Germinal center (tissue), 1 donor: ENCODE measurements at regions not wholly inside any gene's neighbourhood (a gene's known extent, or its start where the extent isn't known, plus 50 kb on each side); places are given as distances from the start of the nearest gene placed in this dataset.
"Not testable (repeated sequence)": the region's sequence is repeated elsewhere in the genome, so short reads cannot be mapped to it uniquely, and the experiment has no call there.

ENCODE experiments used
- DNase-seq: peaks from one replicate; pipeline ENCODE4 v3.0.0; 2012; ENCODE audit warnings: mixed read lengths, low spot score

DNA sequence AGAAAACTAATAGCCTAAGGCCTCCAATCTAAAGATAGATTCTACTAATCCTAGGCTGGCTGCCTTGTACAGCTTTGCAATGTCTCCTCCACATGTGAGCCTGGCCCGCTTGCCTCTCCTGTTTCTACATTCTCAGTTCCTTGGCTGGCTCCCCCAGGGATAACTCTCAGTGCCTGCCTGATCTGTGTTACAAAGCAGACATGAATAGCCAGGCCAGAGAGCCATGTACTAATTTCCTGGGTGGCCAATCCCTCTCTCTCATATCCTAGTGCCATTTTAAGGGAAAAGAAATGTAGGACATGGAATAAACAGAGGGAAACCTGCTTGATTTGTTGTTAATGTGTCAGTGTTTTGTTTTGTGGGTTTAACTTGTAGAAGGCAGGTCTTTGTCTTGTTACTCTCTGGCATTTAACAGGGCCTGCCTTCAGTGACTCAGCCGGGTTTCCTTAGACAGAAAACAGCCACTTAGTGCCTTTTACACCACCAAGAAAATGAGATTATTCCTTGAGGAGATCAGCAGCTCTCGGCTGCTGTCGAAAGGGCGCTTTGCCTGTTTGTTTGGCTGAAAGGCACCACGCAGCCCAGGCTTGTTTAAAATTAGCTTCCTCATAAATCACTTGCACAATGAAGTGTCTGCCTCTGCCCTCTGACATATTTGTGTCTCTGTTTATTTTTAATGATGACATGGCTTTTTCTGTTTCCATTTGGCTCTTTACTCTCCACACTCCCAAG lies 702.7 kb downstream of the MAFB start:
- DNase-seq: no peak

DNA sequence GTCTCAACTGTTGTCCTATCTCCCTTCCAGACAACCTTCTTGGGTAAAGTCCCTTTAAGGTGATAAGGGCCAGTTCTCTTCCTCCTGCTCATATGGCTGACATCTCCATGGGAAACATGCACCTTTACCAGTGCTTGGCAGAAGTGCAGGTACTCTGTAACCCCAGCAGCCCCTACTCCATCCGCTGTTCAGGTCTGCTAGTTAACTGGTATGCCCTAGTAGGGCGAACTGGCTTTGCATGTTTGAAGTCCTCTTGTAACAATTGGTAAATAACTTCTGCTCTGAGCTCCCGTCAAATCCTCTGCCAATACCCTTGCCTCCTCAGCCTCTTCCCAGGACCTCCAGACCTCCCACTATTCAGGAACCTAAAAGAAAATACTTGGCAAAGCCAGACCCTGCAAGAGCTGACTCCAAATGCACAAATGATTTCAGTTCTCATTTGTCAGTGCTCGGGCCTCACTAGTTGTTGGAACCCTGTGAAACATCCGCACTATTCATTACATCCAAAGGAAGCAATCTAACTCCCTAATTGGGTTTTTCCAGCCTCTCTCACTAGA lies 703.7 kb downstream of the MAFB start:
- no peak for DNase-seq

DNA sequence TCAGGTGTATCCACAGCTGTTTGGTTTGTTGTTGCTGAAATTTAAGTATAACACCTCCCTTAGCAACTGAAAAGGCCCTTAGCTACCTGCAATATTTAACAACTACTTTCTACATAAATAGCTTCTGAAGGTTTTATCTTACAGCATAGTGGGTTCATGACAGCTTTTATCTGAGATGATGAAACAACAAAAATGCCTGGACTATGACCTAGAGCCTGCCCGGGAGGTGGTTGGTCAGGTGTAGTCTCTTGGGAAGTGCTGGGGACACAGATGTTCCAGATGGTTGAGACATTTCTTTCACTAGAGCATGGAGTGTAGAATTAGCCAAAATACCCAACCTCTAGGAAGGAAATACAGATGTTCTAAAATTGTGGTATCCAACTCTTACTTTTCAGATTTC lies 705.4 kb downstream of the MAFB start:
- no peak for DNase-seq

DNA sequence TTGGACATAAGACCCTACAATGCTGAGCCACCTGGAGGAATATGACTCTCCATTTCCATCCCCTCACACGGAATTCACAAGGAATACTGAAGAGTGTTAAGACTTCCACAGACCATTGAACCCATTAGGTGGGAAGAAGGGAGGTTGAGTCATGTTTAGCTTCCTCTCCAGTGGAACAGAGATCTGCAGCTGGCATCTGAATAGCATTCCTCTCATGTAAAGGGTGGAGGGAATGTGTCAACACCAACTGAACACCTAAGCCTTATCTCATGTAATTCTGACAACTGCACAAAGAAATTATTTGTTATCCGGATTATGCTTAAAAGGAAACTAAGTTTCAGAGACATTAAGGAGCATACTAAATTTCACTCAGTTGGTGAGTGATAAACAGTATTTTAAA lies 705.9 kb downstream of the MAFB start:
- no peak for DNase-seq

DNA sequence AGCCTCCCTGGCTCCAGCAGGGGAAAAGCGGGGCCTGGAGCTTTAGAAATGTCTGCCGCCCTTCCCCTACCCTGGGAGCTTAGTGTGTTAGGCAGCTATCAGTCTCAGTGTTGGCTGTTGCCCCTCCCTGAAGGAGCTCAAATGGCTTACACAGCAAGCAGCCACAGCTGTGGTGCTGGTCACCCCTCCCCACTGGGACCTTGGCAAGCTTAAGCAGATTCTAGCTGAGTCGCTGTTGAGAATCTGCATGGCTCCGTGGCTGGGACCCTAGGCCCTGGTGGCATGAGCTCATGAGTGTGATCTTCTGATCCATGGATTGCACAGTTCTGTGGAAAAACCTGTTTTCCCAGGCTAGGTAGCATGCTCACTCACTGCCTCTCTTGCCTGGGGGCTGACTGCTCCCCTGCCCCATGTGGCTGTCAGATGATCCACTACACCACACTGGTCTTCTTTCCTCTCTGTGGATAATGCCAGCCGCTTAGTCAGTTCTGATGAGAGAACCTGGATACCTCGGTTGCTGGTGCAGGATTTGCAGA lies 714.0 kb downstream of the MAFB start:
- no peak for DNase-seq

DNA sequence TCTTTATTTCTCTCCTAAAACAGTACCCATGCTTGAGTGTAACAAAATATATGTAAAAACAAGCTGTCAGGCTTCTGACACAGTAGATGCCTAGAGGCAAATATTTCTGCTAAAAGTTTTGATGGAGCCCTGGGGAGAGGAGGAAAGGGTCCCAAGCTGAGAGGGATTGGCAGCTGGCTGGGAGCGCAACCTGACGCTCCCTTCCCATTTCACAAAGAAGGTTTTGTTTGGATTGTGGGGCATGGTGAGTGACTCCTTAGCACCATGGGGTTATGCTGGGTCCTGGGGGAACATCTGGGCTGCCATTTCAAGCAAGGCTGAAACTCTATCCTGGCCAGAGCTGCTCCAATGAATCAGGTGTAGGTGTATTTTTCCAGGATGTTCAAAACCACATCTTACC lies 720.5 kb downstream of the MAFB start:
- DNase-seq: no peak

DNA sequence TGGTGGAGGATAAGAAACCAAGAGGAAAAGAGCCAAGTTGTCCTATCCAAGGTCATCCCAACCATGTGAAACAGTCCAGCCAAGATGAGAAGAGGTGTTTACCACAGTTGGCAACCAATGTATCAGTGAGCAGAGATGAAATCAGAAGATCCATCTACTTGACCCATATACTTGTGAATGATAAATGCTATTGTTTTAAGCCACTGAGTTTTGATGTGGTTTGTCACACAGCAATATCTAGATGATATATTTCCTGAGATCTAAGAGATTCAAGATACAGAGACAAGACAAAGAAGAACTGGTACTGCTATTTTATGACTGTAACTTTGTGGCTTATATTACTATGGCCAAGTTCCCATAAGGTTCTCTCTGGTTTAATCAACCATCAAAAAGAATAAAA lies 721.2 kb downstream of the MAFB start:
- no peak for DNase-seq

DNA sequence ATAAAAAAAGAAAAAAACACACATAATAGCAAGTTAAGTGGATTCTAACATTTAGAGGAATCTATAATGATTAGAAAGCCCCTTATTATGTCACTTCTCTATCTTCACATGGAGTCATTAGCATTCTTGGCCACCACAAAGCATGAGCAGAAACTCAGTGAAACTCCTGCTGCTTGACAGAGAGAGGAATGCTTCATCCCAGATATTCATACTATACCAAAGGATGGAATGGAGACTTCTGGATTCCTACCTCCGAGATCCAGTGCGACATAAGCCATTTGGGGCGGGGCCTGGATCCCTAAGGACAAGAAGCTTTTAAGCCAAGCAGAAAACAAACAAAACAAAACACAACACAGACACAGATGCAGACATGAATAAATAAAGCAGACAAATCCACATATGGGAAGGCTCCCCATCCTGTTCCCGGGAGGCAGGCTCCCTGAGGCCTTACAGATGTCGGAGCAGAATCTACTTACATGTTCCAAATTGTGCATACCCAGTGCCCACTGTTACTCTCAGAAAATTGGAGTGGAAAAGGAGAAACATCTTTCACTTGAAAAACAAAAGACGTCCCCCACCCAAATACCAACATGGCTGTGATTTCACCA lies 727.3 kb downstream of the MAFB start:
- DNase-seq: no peak

DNA sequence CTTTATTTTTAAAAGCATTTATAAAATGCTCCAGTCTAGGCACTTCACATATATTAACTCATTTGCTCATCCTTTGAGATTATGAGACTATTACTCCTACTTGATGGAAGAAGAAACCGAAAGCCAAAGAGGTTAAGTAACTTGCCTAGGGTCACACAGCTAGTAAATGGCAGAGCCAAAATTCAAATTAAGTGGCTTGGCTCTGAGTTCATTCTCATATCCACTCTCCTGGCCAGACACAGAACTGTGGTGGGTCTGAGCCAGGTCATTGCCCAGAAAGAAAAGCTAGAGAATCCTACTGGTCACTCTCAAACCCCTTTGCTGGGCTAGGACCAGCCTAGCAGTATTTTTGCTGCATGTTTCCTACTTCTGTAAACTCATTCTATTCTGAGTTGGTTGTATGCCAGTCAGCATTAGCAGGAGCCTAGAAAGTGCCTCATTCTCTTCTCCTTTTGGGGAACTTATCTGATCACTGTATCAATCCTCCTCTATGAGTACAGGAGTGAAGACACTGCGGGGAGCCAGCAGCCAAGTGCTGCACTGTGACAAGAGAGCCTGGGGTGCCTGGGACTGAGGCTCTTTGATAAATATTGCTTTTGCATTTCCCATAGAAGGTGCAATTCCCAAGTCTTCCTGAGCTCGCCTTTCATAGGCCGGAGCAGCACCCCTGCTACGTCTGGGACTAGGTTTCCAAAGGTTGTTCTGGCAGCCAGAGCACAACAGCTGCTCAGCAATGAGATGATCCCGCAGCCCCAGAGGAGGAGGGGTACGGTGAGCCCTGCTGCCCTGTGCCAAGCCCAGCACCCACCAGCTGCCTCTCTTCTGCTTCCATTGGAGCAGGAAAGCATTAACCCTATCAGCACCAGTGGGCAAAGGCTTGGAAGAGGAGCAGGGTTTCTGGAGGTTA lies 728.3 kb downstream of the MAFB start:
- no peak for DNase-seq

DNA sequence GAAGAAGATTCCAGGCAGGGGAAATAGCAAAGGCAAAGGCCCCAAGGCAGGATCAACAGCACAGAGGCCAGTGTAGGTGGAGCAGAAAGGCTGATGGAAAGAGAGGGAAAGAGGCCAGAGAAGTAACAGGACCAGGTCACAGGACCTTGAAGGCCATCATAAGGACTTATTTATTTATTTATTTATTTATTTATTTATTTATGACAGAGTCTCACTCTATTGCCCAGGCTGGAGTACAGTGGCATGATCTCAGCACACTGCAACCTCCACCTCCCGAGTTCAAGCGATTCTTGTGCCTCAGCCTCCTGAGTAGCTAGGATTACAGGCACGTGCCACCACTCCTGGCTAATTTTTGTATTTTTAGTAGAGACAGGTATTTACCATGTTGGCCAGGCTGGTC lies 731.1 kb downstream of the MAFB start:
- DNase-seq: not testable (repeated sequence)

DNA sequence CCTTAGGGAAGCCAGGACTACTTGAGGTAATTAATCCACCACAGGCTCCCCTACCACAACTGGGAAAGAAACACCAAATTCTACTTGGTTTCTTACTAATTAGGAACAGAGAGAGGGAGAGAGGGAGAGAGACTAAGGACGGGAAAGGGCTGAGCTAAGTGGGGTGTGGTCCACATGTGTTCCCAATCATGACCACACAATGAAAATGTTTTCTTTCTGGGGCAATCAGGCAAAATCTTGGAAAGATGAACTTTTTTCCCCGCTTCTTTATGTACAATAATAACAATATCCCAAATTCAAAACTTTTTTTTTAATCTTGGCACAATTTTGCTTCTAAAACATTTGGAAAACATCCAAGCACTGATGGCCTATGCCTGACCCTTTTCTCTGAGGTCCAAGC lies 734.4 kb downstream of the MAFB start:
- DNase-seq: no peak

DNA sequence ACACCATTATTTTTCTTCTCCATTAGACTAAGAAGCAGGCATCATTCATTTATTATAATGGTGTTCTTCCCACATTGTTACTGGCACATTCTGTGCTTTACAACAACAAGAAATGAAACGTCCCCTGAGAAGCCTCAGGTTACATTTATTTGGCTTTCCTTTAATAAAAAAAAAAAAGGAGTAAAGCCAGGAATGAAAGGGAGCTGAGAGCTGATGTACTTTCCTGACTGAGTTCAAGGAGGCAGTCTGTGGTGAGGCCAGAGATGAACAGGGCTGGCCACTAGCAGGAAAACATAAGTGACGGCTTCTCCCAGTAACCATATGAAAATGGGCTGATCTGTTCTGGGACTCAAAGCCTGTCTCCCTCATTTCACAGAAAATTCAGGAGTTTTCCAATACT lies 742.1 kb downstream of the MAFB start:
- DNase-seq: no peak

DNA sequence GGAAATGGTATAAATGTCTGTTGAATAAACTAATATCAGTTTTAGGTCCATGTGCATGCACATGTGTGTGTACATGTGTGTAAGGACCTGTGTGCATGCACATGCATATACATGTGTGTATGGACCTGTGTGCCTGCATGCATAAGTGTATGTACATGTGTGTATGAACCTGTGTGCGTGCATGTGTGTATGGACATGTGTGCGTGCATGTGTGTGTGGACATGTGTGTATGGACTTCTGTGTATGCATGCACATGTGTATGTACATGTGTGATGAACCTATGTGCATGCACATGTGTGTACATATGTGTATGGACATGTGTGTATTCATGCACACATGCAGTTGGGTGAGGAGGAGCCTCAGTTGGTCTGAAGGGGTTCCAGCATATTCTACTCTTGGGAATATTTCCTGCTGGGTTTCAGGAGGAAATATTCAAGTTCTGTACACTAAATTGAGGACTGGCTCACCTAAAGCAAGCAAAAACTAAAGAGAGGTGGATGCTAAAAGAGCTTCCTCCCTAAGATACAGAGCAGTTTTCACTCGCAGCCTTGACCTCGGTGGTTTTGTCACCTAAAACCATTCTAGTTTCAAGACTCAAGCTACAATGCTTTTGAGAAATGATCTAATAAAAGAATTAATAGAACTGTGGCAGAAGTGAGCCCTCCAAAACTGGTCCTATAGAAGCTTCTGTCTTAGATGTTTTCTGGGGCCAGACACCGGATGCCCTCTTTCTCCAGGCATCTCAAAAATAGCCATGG lies 742.8 kb downstream of the MAFB start:
- no peak for DNase-seq

DNA sequence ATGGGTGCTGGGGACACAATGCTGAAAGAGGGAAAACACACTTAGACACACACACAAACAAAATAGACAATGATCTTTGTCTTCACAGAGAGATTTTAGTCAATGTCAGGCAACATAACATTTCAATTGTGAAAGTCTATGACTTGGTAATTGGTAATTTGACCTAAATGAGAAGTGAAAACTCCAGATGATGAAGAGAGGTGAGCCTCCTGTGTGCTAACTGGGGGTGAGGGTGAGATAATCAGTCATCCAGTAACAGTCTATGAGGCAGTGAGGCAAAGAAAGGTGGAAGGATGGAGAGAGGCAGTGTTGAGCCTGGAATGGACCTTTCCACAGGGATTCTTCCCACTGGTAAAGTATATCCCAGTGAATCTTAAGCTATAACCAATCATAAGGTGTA lies 744.2 kb downstream of the MAFB start:
- no peak for DNase-seq

DNA sequence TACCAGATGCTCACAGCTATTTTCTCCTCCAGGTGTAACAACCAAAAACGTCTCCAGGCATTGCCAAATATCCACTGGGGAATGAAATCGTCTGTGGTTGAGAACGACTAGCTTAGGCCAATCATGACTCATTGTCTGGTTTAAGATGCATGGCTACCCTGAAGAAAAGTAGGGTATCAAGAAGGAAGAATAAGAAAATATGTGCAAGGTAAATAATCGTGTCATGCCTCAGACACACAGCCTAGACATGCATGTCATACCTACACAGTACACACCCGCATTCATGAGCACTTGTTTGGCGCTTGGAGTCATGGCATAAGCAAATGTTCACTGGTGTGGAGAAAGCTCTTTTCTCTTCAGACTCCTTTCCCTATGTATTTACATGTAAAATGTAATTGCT lies 745.7 kb downstream of the MAFB start:
- no peak for DNase-seq

DNA sequence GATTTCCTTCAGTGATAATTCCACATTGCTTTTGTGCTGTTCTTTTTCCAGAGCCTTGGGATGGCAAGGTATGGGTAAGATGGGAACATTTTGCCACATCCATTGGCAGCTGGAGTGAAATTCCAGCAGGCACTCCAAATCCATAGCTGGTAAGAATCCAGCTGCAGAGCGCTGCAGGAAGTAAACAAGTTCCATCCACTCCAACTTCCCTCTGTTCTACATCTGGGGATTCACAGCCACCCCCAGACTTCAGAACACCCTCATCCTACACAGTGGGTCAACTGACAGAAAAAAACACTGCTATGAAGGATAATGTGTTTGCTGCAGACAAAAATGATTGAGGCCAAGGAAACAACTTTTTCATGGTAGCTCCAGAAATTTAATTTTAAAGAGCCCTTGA lies 747.8 kb downstream of the MAFB start:
- no peak for DNase-seq

DNA sequence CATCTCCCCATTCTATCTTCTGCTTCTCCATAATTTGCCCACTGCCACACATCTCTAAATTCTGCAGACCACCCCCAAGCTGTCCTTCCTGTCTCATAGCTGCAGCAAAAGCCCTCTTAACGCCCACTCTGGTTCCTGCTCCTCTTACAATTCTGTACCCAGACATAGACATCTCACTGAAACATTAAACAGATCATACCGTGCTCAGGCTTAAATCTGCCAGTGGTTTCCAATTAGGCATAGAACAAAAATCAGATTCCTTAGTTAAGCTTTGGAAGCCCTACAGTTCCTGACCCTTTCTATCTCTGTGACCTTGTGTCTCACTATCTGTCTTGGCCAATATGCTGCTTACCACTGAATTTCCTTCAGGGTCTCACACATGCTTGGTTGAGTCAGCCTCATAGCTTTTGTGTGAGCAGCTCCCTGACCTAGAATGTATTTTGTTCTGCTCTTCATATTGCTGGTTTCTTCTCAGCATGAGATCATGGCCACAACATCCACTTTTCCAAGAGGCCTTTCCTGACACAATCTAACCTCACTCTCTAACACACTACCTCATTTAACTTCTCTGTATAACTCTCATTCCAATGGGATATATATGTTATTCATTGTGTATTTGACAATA lies 749.7 kb downstream of the MAFB start:
- no peak for DNase-seq

DNA sequence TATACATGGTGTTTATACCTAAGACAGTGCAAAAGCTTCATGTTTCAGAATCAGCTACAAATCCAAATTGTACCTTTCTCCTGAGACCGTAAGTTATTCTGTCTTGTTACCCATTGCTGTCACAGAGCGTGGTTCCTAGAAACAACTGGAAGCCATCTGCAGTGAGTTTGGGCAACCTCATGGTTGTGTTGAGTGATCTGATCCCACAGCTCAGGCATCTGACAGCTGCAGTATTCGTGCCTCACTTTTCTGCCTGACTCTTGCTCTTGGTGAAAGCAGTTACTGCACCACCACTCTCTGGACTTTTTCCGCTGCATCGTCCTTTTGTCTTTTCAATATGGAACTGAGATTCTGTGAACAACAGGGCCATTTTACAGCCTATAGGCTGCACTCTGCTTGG lies 752.6 kb downstream of the MAFB start:
- no peak for DNase-seq

DNA sequence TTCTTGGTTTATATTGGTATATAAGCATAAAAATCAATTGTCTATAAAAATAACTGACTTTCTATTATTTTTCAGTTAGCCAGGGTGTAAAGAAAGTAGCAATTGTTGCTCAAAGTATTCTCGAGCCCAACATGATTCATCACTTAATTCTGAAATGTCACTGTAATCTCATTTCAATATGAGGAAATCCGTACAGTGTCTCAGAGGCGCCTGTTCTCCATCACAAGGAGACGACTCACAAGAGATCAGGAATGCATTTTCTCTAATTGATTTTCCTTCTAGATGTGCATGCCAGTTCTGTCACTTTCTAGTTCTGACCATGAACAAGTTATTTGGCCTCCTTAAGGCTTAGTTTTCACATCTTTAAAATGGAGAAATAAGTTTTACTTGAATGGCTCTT lies 753.1 kb downstream of the MAFB start:
- DNase-seq: no peak

DNA sequence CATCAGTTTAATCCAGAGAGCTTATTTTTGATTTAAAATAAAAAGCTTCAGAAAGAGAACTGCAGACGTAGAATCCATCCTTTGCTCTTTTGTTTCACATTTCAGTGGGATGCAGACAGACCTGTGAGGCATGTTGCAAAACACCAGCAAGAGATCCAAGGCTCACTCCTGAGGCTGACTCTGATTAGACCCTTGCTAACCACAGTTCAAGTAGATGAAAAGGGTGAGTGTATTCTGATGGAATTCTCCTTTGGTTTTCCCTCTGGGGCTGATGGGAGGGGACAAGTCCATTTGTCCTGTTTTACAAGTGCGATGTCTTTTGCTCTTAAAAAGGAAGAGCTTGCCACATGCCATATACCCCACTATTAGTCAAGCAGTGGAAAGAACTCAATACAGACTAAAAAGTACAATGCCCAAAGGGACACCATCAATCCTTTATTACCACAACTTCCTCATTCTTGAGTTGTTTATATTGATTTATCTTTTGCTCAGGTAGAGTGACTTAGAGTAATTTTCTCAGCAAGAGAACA lies 772.7 kb downstream of the MAFB start:
- DNase-seq: no peak

DNA sequence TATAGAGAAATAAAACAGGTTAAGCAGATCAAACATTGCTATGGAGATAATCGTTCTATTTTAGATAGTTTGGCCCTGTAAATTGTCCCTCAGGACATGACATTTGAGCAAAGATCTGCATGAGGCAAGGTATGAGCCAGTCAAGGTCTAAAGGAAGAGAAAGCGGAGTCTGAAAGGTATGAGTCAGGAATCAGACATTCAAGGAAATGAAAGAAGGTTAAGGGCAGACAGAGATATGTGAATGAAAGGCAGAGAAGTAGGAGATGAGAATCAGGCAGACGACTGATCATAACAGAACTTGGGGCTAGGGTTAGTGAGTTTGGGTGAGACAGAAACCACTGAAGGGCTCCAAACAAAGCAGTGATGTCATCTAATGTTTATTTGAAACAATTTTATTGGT lies 775.8 kb downstream of the MAFB start:
- no peak for DNase-seq
